ENCODE measurements at regions not wholly inside any gene's neighbourhood (a gene's known extent, or its start where the extent isn't known, plus 50 kb on each side); places are given as distances from the start of the nearest gene placed in this dataset.
"Not testable (repeated sequence)": the region's sequence is repeated elsewhere in the genome, so short reads cannot be mapped to it uniquely, and the experiment has no call there.

DNA sequence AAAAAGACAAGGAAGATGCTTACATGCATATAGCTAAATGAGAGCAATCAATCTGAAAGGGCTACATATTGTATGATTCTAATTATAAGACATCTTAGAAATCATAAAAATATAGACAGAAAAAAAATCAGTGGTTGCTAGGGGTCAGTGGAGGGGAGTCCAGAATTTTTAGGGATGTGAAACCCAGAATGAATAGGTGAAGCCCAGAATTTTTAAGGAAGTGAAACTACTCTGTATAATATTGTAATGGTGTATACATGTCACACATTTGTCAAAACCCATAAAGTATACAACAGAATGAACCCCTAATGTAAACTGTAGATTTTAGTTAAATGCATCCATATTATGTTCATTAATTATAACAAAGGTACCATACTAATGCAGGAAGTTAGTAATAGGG lies 713.2 kb downstream of the FLRT2 start:
- in situ Hi-C loops (cut with HindIII; ENCODE audit: low pct_unique_long_range_greater_than_20kb, low sequenced_read_pairs) = no loop called here
- no peak for DNase-seq (ENCODE audit: low read depth)

GRCh38 chr14:86237733-86238132 lies 707.8 kb downstream of the FLRT2 start:
- in situ Hi-C loops (cut with HindIII; ENCODE audit: low pct_unique_long_range_greater_than_20kb, low sequenced_read_pairs) = no loop called here
- no peak for DNase-seq (ENCODE audit: low read depth)

DNA sequence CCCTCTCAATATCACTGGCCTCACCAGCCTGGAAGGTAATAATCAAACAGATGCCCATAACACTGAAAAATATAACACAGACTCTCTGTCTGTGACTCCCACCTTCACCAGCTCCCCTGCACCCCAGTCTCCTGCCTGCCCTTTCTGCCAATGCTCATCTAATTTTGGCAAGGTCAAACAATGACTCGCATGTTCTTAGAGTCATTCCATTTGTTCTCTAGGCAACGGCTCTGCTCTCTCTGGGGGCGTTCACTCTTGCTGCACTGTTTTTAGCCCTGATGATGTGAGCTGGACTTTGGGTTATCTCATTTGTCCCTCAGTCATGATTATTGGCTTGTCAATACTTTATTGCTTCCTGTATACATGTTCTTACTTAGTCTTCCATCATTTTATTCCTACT lies 691.8 kb downstream of the FLRT2 start:
- in situ Hi-C loops (cut with HindIII; ENCODE audit: low pct_unique_long_range_greater_than_20kb, low sequenced_read_pairs) = no loop called here
- DNase-seq (ENCODE audit: low read depth) = no peak

DNA sequence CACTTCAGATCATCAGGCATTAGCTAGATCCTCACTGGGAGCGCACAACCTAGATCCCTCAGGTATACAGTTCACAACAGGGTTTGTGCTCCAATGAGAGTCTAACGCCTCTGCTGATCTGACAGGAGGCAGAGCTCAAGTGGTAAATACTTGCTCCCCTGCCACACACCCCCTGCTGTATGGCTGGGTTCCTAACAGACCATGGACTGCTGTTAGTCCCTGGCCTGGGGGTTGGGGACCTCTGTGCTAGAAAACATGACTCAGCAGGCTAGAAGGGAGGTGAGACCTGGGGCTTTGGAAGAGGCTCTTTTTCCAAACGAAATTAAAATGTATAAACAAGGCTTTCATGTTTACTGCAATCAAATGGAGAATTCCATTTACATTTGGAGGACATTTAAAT lies 691.1 kb downstream of the FLRT2 start:
- DNase-seq (ENCODE audit: low read depth) = no peak
- in situ Hi-C loops (cut with HindIII; ENCODE audit: low pct_unique_long_range_greater_than_20kb, low sequenced_read_pairs) = no loop called here

DNA sequence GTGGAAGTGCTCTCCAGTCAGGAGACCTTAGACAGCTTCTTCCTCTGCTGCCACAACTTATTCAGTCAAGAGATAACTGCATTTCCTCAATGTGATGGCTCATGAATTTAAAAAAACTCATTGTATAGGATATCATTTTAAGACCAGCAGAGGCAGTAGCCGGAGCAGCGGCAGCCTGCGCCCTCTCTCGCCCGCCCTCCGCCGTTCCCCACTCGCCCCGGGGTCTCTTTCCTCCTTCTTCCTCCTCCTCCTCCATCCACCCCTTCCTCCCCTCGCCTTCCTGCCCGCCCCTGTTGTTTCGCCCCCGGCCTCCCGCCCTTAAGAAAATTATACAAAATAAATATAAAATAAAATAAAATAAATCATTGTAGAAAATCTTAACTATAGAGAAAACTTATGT lies 687.6 kb downstream of the FLRT2 start:
- in situ Hi-C loops (cut with HindIII; ENCODE audit: low pct_unique_long_range_greater_than_20kb, low sequenced_read_pairs) = no loop called here
- no peak for DNase-seq (ENCODE audit: low read depth)

DNA sequence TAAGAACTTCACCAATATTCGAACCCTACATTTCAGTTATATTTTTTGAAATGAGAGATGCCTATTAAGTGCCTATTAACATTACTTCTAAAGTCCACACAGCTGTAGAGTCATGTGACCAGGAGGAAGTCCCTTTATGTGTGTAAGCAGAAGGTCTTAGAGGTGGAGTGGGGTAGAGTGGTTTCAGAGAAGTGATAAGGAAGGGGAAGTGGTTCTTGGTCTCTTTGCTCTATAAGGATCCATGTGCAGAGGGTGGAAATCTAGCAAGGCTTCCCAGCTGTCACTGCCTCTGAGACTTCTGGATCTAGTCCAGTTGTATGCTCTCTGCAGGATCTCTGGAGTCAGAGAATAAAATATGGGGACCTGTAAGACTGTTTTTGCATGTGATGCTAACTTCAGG lies 673.9 kb downstream of the FLRT2 start:
- in situ Hi-C loops (cut with HindIII; ENCODE audit: low pct_unique_long_range_greater_than_20kb, low sequenced_read_pairs) = no loop called here
- no peak for DNase-seq (ENCODE audit: low read depth)

- in situ Hi-C loops (cut with HindIII; ENCODE audit: low pct_unique_long_range_greater_than_20kb, low sequenced_read_pairs) = no loop called here
- no peak for DNase-seq (ENCODE audit: low read depth)
Observed at GRCh38 chr14:86196471-86196870, 666.5 kb downstream of the FLRT2 start.

DNA sequence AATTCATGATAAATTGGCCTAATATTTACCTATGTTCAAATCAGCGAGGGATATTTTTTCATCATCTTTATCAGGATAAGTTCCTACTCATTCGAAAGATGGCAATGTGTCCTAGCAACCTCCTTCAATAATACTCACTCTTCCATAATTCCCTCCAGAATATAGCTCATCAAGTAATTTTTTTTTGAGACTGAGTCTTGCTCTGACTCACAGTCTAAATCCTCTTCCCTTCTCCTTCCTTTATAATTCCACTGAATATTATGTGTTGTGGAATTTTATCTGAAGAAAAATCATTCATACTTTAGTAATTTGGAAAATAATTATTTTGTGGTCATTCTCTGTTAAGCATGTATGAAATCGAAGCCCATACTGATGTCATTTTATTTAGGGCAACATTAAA lies 663.8 kb downstream of the FLRT2 start:
- in situ Hi-C loops (cut with HindIII; ENCODE audit: low pct_unique_long_range_greater_than_20kb, low sequenced_read_pairs) = no loop called here
- DNase-seq (ENCODE audit: low read depth) = no peak

- DNase-seq (ENCODE audit: low read depth) = no peak
- in situ Hi-C loops (cut with HindIII; ENCODE audit: low pct_unique_long_range_greater_than_20kb, low sequenced_read_pairs) = no loop called here
Observed at GRCh38 chr14:86179980-86180379, 650.0 kb downstream of the FLRT2 start.

DNA sequence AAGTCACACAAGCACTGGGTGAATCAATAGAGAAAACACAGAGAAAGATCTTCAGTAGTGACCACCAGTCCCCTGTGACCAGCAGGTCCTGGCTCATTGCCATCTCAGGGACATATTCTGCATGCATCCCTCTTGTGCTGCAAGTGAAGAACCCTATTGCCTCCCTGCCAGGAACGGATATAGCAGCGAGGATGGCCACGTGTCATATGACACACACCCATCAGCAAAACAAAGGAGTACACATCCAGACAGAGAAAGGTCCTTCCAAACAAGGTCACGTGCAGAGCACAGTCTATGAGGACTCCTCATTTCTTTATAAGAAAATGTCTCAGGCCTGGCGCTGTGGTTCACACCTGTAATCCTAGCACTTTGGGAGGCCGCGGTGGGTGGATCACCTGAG lies 638.4 kb downstream of the FLRT2 start:
- in situ Hi-C loops (cut with HindIII; ENCODE audit: low pct_unique_long_range_greater_than_20kb, low sequenced_read_pairs) = no loop called here
- DNase-seq (ENCODE audit: low read depth) = no peak

DNA sequence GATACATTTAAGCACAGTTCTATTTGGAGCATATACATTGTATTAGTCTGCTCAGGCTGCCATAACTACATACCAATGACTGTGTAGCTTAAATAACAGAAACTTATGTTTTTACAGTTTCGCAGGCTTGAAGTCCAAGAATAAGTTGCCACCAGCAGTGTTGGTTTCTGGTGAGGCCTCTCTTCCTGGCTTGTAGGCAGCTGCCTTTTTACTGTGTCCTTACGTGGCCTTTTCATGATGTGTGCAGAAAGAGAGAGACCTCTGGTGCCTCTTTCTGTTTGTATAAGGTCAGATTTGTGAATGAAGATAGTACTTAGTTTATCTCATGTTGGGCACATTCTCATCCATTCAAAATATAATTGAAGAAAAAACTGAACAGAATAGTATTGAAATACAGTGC lies 636.6 kb downstream of the FLRT2 start:
- in situ Hi-C loops (cut with HindIII; ENCODE audit: low pct_unique_long_range_greater_than_20kb, low sequenced_read_pairs) = no loop called here
- no peak for DNase-seq (ENCODE audit: low read depth)

GRCh38 chr14:86153480-86153879 lies 623.5 kb downstream of the FLRT2 start:
- in situ Hi-C loops (cut with HindIII; ENCODE audit: low pct_unique_long_range_greater_than_20kb, low sequenced_read_pairs) = no loop called here
- no peak for DNase-seq (ENCODE audit: low read depth)

- in situ Hi-C loops (cut with HindIII; ENCODE audit: low pct_unique_long_range_greater_than_20kb, low sequenced_read_pairs) = no loop called here
- DNase-seq (ENCODE audit: low read depth) = no peak
Observed at GRCh38 chr14:86143248-86143647, 613.3 kb downstream of the FLRT2 start.

- in situ Hi-C loops (cut with HindIII; ENCODE audit: low pct_unique_long_range_greater_than_20kb, low sequenced_read_pairs) = no loop called here
- no peak for DNase-seq (ENCODE audit: low read depth)
Observed at GRCh38 chr14:86141966-86142365, 612.0 kb downstream of the FLRT2 start.

GRCh38 chr14:86129426-86129825 lies 599.5 kb downstream of the FLRT2 start:
- in situ Hi-C loops (cut with HindIII; ENCODE audit: low pct_unique_long_range_greater_than_20kb, low sequenced_read_pairs) = no loop called here
- DNase-seq (ENCODE audit: low read depth) = no peak

DNA sequence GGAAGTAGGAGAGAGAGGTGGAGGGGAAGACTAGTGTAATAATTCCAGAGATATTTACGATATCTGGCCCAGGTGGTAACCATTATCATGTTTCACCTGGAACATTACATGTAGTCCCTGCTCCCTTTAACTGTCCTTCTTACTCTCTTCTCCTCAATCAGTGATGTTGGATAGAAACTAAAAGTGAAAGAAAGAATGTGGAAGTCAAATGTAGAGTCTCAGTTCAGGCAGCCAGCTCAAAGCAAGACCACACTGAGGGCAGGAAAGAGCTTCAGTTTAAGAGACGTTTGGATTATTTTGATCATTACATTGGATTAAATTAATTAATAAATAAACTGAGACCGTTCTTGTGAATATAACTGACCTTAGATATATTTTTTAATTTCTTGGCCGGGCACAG lies 594.4 kb downstream of the FLRT2 start:
- in situ Hi-C loops (cut with HindIII; ENCODE audit: low pct_unique_long_range_greater_than_20kb, low sequenced_read_pairs) = no loop called here

DNA sequence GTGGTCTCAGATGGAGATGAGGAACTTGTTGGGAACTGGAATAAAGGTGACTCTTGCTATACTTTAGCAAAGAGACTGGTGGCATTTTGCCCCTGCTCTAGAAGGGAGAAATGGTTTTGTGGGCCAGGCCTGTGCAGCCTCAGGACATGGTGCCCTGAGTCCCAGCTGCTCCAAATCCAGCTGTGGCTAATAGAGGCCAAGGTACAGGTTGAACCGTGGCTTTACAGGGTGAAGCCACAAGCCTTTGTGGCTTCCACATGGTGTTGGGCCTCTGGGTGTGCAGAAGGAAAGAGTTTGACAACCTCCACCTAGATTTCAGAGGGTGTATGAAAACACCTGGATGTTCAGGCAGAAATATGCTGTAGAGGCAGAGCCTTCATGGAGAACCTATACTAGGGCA lies 586.0 kb downstream of the FLRT2 start:
- no peak for DNase-seq (ENCODE audit: low read depth)
- in situ Hi-C loops (cut with HindIII; ENCODE audit: low pct_unique_long_range_greater_than_20kb, low sequenced_read_pairs) = no loop called here

More for the DNA sequence above, 594.4 kb downstream of the FLRT2 start:
- DNase-seq (ENCODE audit: low read depth) = no peak

DNA sequence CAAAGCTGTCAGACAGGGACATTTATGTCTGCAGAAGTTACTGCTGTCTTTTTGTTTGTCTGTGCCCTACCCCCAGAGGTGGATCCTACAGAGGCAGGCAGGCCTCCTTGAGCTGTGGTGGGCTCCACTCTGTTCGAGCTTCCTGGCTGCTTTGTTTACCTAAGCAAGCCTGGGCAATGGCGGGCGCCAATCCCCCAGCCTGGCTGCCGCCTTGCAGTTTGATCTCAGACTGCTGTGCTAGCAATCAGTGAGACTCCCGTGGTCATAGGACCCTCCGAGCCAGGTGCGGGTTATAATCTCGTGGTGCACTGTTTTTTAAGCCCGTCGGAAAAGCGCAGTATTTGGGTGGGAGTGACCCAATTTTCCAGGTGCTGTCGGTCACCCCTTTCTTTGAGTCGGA lies 580.9 kb downstream of the FLRT2 start:
- in situ Hi-C loops (cut with HindIII; ENCODE audit: low pct_unique_long_range_greater_than_20kb, low sequenced_read_pairs); DNase-seq (ENCODE audit: low read depth): not testable (repeated sequence)

DNA sequence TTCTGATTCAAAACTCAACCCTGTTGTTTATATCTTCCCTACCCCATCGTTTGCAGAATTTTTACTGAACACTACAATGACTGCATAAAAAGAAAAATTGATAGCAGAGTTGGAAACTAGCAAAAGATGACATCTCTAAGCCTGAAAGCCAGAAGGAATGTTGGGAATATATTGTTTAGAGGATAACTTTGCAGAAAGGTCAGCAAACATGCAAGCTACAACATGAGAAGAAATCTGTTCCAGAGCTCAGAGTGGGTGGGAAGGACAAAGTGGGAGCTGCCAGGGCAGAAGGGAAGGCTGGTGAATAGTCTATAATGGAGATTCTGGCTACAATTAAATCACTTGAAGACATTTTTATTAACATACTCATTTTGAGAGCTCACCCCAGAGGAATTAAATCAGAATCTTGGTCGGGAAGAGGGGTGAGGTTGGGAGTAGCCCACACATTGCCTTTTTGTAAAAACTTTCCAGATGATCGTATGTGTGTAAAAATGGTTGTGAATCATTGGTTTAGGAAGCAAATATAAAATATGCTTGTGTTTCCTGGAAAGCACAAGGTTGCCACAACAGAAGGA lies 574.8 kb downstream of the FLRT2 start:
- DNase-seq (ENCODE audit: low read depth) = no peak
- in situ Hi-C loops (cut with HindIII; ENCODE audit: low pct_unique_long_range_greater_than_20kb, low sequenced_read_pairs) = no loop called here

DNA sequence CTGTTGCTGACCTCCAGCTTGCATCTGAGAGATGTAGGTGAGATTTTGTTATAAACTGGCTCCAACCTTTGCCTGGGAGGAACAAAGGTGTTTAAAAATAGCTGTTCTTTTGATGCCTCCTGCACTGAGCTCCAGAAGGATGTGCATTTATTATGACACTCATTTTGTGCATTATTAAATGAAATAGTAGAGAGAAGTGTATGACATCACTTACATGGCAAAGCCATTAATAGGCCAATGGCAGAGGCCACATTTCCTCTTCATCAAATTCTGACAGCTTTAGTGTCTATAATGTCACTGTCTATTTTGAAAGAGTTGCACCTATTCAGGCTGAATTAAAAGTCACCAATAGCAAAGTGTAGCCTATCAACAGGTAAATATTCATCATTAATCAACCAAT lies 564.6 kb downstream of the FLRT2 start:
- in situ Hi-C loops (cut with HindIII; ENCODE audit: low pct_unique_long_range_greater_than_20kb, low sequenced_read_pairs) = no loop called here
- DNase-seq (ENCODE audit: low read depth) = no peak

DNA sequence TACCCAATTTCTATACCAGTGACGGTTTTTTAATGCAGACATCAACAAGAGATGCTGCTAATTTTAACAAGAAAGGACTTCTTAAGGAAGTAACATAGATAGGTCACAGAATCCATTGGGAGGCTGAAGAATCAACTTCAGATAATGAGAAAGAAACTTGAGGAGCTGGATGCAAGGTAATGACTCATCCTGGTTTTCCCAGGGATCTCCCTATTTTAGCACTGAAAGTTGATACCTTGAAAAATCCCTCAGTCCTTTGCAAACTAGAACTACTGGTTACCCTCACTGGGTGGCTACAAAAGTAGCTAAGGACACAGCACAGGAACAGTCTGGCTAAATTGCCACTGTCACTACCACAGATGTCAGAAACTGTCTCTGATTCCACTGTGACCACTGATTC lies 561.9 kb downstream of the FLRT2 start:
- no peak for DNase-seq (ENCODE audit: low read depth)
- in situ Hi-C loops (cut with HindIII; ENCODE audit: low pct_unique_long_range_greater_than_20kb, low sequenced_read_pairs) = no loop called here
